PC-3 (cell line): ENCODE measurements at regions not wholly inside any gene's neighbourhood (a gene's known extent, or its start where the extent isn't known, plus 50 kb on each side); places are given as distances from the start of the nearest gene placed in this dataset.

ENCODE experiments used
- ATAC-seq: fragments of 200-7000 bp; cut with Tn5 transposase; 2 replicates; pipeline ENCODE4 v1.9.1; 2020; ENCODE audit warnings: mild to moderate bottlenecking, moderate library complexity
- BruUV-seq: library from RNA; stranded (reverse); fragments of 400-500 nt; replicated peaks from 2 replicates; lab custom pipeline; 2021; lab: Mats Ljungman, UMichigan
- CTCF ChIA-PET: fragments of 300-600 bp; sonication (Branson Sonifier 250); formaldehyde crosslinking; loops from one replicate; lab custom pipeline; 2022; ENCODE audit warnings: antibody characterized with exemption; lab: Charles Lee
- POLR2A ChIA-PET: fragments of 300-600 bp; sonication (Branson Sonifier 250); formaldehyde crosslinking; loops from one replicate; lab custom pipeline; 2022; ENCODE audit warnings: antibody characterized with exemption; ENCODE audit not compliant: unreplicated experiment; lab: Charles Lee
- DNase-seq: peaks from one replicate; pipeline ENCODE4 v3.0.0-alpha.2; 2015
- H2AFZ ChIP-seq: fragments of 300-600 bp; sonication (generic); 2 replicates; pipeline ENCODE4 v1.6.0; 2016; ENCODE audit warnings: antibody characterized with exemption, low read length
- H3F3A ChIP-seq: fragments of 300-600 bp; sonication (generic); one replicate; pipeline ENCODE4 v1.6.0; 2017; ENCODE audit warnings: antibody characterized with exemption, low read length, control low read depth, mild to moderate bottlenecking; ENCODE audit not compliant: unreplicated experiment
- H3K27ac ChIP-seq: fragments of 300-600 bp; sonication (generic); 2 replicates; pipeline ENCODE4 v1.5.1; 2016; ENCODE audit warnings: mild to moderate bottlenecking, low read length
- H3K27me3 ChIP-seq: fragments of 300-600 bp; sonication (generic); 2 replicates; pipeline ENCODE4 v1.6.1; 2016; ENCODE audit warnings: low read length, mixed read lengths
- H3K36me3 ChIP-seq: fragments of 300-600 bp; sonication (generic); 2 replicates; pipeline ENCODE4 v1.6.1; 2016; ENCODE audit warnings: low read depth, mixed run types, low read length, mixed read lengths
- H3K4me1 ChIP-seq: fragments of 300-600 bp; sonication (generic); 2 replicates; pipeline ENCODE4 v1.5.1; 2016; ENCODE audit warnings: low read length; ENCODE audit not compliant: insufficient read depth
- H3K4me2 ChIP-seq: fragments of 300-600 bp; sonication (generic); 2 replicates; pipeline ENCODE4 v1.6.0; 2016; ENCODE audit warnings: low read length
- H3K4me3 ChIP-seq: fragments of 300-600 bp; sonication (generic); 2 replicates; pipeline ENCODE4 v1.5.1; 2016; ENCODE audit warnings: mild to moderate bottlenecking, low read length, mixed read lengths
- H3K79me2 ChIP-seq: fragments of 300-600 bp; sonication (generic); 2 replicates; pipeline ENCODE4 v1.6.1; 2017; ENCODE audit warnings: low read length, mixed read lengths
- H3K9ac ChIP-seq: fragments of 300-600 bp; sonication (generic); 2 replicates; pipeline ENCODE4 v1.6.0; 2016; ENCODE audit warnings: mild to moderate bottlenecking, low read length
- H3K9me2 ChIP-seq: fragments of 300-600 bp; sonication (generic); replicated peaks from 2 replicates; pipeline ENCODE4 v1.6.1; 2016; ENCODE audit warnings: mixed run types, low read length, mixed read lengths
- H3K9me3 ChIP-seq: fragments of 300-600 bp; sonication (generic); 2 replicates; pipeline ENCODE4 v1.6.1; 2016; ENCODE audit warnings: low read length, mixed read lengths
- H4K20me1 ChIP-seq: fragments of 300-600 bp; sonication (generic); 2 replicates; pipeline ENCODE4 v1.6.1; 2016; ENCODE audit warnings: low read length, mixed read lengths
- EZH2 ChIP-seq: fragments of 300-600 bp; sonication (generic); IDR thresholded peaks from one replicate; pipeline ENCODE4 v1.6.1; 2017; ENCODE audit warnings: antibody characterized with exemption, mild to moderate bottlenecking, low read length; ENCODE audit not compliant: unreplicated experiment
- EZH2phosphoT487 ChIP-seq: fragments of 300-600 bp; sonication (generic); IDR thresholded peaks from 2 replicates; pipeline ENCODE4 v1.6.1; 2018; ENCODE audit warnings: mild to moderate bottlenecking, antibody characterized with exemption, low read length, borderline replicate concordance
- intact Hi-C: fragments of 100-400 bp; cut with micrococcal nuclease; formaldehyde crosslinking; loops from 2 replicates; pipeline ENCODE4 v1.9.0; 2023
- TF ChIP-seq, protein P1 (sequence below): fragments of 300-600 bp; sonication (generic); conservative IDR thresholded peaks from 2 replicates; pipeline ENCODE4 v1.5.1; 2017; ENCODE audit warnings: antibody characterized with exemption, low read depth, mild to moderate bottlenecking, low read length

GRCh38 chr10:77695186-77695585 lies 57.6 kb upstream of the KCNMA1 start:
- no peak for TF ChIP-seq EZH2phosphoT487
- TF ChIP-seq EZH2: no peak
- TF ChIP-seq, protein P1, sequence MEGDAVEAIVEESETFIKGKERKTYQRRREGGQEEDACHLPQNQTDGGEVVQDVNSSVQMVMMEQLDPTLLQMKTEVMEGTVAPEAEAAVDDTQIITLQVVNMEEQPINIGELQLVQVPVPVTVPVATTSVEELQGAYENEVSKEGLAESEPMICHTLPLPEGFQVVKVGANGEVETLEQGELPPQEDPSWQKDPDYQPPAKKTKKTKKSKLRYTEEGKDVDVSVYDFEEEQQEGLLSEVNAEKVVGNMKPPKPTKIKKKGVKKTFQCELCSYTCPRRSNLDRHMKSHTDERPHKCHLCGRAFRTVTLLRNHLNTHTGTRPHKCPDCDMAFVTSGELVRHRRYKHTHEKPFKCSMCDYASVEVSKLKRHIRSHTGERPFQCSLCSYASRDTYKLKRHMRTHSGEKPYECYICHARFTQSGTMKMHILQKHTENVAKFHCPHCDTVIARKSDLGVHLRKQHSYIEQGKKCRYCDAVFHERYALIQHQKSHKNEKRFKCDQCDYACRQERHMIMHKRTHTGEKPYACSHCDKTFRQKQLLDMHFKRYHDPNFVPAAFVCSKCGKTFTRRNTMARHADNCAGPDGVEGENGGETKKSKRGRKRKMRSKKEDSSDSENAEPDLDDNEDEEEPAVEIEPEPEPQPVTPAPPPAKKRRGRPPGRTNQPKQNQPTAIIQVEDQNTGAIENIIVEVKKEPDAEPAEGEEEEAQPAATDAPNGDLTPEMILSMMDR: no peak
- intact Hi-C loops: no loop called here
- Histone ChIP-seq H3K27ac (no peak overlapping the region), H3K36me3 (no peaks in the 10 kb centered on the region), H3K9me3 (no peaks in the 10 kb centered on the region), H2AFZ (no peak overlapping the region), H4K20me1 (no peaks in the 10 kb centered on the region), H3K79me2 (no peaks in the 10 kb centered on the region), H3K4me2 (no peak overlapping the region), H3K9me2 (no peaks in the 10 kb centered on the region), H3F3A (no peaks in the 10 kb centered on the region), H3K4me3 (no peak overlapping the region), H3K9ac (no peak overlapping the region), H3K27me3 (peaks cover 12% of the 10 kb centered on the region), H3K4me1 (peaks cover 6% of the 10 kb centered on the region)
- DNase-seq (no peak), ATAC-seq (no peak)
- ChIA-PET CTCF (no interaction called here), POLR2A (interaction anchor here (0.7 kb wide), 1 partner anchor 217 kb away, joined by 7 read pairs; no protein-coding TSS in a partner anchor)
- BruUV-seq: no TSS peak

GRCh38 chr10:77692782-77693181 lies 55.2 kb upstream of the KCNMA1 start:
- no peaks in the 10 kb centered on the region for H3F3A ChIP-seq
- H3K9me3 ChIP-seq: no peaks in the 10 kb centered on the region
- H3K36me3 ChIP-seq: no peaks in the 10 kb centered on the region
- ChIA-PET CTCF (interaction anchor here (0.6 to 1.5 kb wide), 4 partner anchors 19 to 770 kb away, joined by 3 to 11 read pairs (median 5); no protein-coding TSS in a partner anchor), POLR2A (no interaction called here)
- no peaks in the 10 kb centered on the region for H3K9me2 ChIP-seq
- BruUV-seq: no TSS peak
- TF ChIP-seq EZH2phosphoT487: no peak
- no peak for TF ChIP-seq EZH2
- TF ChIP-seq, protein P1: no peak
- peak; percentile 40 for ATAC-seq
- no peak overlapping the region for H2AFZ ChIP-seq
- no peaks in the 10 kb centered on the region for H4K20me1 ChIP-seq
- no peaks in the 10 kb centered on the region for H3K79me2 ChIP-seq
- DNase-seq: peak; percentile 60
- H3K4me1 ChIP-seq: no peaks in the 10 kb centered on the region
- H3K27ac ChIP-seq: no peak overlapping the region
- intact Hi-C loops: no loop called here
- H3K4me3 ChIP-seq: no peak overlapping the region
- H3K4me2 ChIP-seq: no peak overlapping the region
- peaks cover 34% of the 10 kb centered on the region for H3K27me3 ChIP-seq
- H3K9ac ChIP-seq: no peak overlapping the region

DNA sequence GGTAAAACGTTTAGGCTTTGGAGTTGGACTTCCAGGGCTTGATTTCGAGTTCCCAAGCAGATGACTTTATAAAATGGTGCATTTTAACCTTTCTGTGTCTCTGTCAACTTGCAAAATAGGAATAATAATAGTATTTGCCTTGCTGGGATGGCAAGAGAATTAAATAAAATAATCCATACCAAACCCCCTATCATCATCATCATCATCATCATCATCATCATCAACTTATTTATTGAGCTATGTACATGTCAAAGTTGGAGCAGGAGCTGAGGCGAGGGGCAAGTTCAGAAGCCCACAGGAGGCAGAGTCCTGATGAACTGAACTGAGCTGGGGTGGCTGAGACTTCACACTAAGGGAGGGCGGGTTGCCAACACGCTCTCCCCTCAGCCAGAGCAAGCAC lies 51.7 kb upstream of the KCNMA1 start:
- DNase-seq (no peak), ATAC-seq (no peak)
- no peak overlapping the region for H3K27ac ChIP-seq
- no peaks in the 10 kb centered on the region for H3F3A ChIP-seq
- CTCF ChIA-PET: interaction anchor here (2.2 kb wide), 1 partner anchor 22 kb away, joined by 6 read pairs; no protein-coding TSS in a partner anchor
- H3K4me1 ChIP-seq: no peaks in the 10 kb centered on the region
- POLR2A ChIA-PET: no interaction called here
- H3K9me3 ChIP-seq: no peaks in the 10 kb centered on the region
- H3K79me2 ChIP-seq: no peaks in the 10 kb centered on the region
- H3K9me2 ChIP-seq: no peaks in the 10 kb centered on the region
- no peak overlapping the region for H3K4me3 ChIP-seq
- no peak overlapping the region for H3K4me2 ChIP-seq
- TF ChIP-seq EZH2phosphoT487: no peak
- no peak for TF ChIP-seq EZH2
- TF ChIP-seq, protein P1: no peak
- no peak overlapping the region for H2AFZ ChIP-seq
- H3K27me3 ChIP-seq: peaks cover 56% of the 10 kb centered on the region
- intact Hi-C loops: no loop called here
- H4K20me1 ChIP-seq: no peaks in the 10 kb centered on the region
- no TSS peak for BruUV-seq
- H3K36me3 ChIP-seq: no peaks in the 10 kb centered on the region
- H3K9ac ChIP-seq: no peak overlapping the region
